ENCODE measurements at regions not wholly inside any gene's neighbourhood (a gene's known extent, or its start where the extent isn't known, plus 50 kb on each side); places are given as distances from the start of the nearest gene placed in this dataset.
A peak's percentile ranks its signal among the peaks of the same experiment; 100 is the strongest.

- DNase-seq, result no peak
Measured at GRCh38 chr11:128190312-128190711, 397.0 kb downstream of the ETS1 start.

DNA sequence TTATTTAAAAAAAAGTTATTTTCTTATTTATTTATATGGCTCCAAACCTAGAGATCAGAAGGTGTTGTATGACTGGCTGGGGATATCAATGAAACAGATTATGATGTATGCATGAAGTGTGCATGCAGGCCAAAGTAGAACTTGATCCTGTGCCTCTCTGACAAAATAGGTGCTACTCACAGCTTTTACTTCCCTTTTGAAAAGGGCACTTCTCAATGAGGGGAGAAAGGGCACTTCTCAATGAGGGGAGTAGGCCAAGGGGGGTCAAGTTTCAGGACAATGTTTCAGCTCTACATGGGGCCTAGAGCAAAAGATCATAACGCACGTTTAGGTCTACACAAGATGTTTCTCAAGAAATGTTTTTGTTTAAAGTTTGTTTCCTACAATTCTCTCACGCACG, 397.5 kb downstream of the ETS1 start:
- DNase-seq, result no peak

DNA sequence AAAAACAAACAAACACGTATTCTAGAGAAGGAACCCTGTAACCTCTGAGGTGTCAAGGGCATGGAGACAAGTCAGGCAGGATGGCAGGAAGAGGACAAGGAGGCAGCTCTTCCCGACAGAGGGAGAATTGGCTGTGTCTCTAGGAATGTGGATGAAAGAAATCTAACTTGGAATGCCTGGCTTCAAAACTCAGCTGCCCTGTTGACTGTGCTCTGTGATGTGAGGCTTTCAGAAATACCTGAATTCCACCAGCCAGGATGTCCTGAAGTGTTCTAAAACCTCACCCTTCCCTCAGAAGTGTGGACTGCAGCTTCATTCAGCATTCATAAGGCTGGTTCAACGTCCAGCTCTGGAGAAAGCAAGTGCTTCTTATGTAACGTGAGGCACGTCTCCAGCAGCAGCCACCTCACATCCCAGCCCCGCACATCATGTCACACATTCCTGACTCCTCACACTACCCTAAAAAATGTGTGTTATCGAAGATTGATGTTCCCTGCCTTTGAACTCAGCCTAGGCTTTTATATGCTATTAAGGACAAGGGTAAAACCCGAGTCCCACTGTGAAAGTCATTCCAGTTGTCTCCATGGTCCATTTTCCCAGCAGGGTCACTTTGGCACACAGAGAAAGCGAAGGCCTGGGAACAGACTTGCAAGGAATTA, 398.9 kb downstream of the ETS1 start:
- peak in 1 of 2 donors; percentile 13 for DNase-seq

- DNase-seq, result no peak
Measured at GRCh38 chr11:128187835-128188234, 399.5 kb downstream of the ETS1 start.

- DNase-seq, result no peak
Measured at GRCh38 chr11:128187377-128187776, 400.0 kb downstream of the ETS1 start.

- DNase-seq, result no peak
Measured at GRCh38 chr11:128184981-128185380, 402.4 kb downstream of the ETS1 start.

DNA sequence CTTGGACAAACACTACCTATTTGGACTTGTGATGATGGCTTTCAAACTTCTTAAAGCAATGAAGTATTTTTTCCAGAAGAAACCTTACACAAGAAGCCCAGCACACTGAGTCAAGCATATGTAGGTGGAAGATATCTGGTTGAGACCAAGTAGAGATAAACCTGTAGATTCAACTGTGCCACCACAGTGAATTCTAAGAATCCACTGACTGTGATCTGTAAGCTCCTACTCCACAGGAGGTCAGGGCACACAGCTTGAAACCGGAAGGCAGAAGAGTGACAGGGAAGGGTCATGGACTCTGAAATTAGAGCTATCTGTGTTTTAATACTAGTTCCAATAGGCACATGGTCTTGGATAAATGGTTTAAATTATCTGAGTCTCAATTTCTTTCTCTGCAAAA, 404.5 kb downstream of the ETS1 start:
- no peak for DNase-seq

- no peak for DNase-seq
Measured at GRCh38 chr11:128181984-128182383, 405.4 kb downstream of the ETS1 start.

DNA sequence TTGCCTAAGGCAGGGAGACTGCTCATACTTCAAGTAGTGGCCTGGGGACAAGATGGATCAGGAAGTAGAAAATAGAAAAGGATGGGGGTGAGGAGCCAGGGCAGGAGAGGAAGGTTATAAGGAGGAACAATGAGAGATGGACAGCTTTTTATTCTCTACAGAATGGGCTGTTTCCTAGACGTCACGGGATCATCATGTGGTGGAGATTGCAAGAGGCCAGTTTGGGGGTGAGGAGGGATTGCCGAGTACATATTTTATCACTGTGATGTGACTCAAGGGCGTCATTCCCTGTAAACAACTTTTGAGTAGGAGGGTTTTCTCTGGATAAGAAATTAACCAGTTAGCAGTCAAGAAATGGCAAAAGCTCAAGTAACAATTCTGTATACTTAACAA, 406.3 kb downstream of the ETS1 start:
- no peak for DNase-seq

- DNase-seq, result no peak
Measured at GRCh38 chr11:128180441-128181087, 406.8 kb downstream of the ETS1 start.

- DNase-seq, result no peak
Measured at GRCh38 chr11:128179512-128179911, 407.8 kb downstream of the ETS1 start.

GRCh38 chr11:128179039-128179438, 408.3 kb downstream of the ETS1 start:
- DNase-seq, result peak in 1 of 2 donors; percentile 24

DNA sequence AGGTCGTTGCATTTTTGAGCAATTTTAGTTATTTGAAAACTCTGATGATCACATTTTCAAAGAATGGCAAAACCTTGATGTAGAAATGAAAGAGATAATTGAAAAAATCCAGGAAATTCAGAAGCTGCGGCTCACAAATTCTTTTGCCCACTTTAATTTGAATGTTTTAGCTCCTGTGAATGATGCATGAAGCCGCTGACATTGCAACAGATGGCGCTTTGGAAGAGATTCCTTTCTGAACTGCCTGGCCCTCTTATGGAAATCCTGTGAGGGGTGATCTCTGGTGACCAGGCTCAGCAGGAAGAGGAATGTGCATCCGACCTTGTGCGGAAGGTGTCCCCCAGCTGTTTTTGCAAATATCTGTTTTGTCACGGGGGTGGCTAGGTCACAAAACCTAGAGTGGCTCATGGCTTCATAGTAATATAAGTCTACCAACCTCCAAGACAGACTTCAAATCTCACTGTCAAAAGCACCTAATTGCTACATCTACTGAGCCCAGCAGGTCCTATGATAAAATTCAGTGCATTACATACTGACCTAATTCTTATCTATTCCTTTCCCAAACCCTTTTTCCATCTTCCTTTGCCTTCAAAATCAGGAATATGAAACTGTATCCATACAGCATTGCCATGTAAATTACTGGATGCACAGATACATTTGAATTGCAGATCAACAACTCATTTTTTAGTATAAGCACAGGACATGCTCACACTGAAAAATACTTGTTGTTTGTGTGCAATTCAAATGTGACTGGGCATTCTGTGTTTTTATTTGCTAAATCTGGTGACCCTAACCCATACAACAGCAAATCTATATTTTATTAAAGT, 412.7 kb downstream of the ETS1 start:
- no peak for DNase-seq

DNA sequence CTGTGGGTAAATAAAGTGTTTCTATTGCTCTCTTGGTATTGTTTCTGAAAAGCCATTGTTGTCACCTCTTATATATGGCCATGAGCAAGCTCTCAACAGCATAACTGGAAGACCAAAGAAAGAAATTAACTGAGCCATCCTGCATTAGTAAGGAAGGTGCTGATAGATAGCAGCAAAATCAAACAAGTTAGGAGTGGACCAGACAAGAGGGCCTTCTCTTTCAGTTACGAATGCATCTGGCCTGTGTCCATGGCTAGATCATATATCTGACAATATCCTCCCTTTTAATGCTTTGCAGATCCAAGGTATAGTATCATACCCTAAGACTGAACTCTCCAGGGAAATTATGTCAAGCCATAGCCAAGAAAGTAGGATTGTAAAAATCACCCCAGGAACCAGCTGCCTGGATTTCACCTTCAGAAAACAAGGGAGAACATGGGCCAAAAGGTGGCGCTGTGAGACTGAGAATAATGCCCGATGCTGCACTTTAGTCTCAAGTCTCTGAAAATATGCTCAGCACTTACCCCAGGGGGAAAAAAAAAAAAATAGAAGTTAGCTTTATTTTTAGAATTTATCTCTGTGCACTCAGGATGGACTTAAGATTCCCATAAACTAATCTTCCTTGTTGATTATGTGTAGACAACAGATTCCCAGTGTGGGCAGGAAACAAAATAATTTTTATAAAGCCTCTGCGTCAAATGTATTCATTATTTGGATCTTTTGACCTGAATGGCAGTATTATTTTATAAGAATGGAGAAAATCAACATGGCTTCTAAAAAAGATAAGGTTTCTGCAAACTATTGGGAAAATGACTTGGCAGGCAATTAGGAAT, 415.1 kb downstream of the ETS1 start:
- DNase-seq, result peak; percentile 67 to 78

GRCh38 chr11:128171506-128171905, 415.9 kb downstream of the ETS1 start:
- no peak for DNase-seq

DNA sequence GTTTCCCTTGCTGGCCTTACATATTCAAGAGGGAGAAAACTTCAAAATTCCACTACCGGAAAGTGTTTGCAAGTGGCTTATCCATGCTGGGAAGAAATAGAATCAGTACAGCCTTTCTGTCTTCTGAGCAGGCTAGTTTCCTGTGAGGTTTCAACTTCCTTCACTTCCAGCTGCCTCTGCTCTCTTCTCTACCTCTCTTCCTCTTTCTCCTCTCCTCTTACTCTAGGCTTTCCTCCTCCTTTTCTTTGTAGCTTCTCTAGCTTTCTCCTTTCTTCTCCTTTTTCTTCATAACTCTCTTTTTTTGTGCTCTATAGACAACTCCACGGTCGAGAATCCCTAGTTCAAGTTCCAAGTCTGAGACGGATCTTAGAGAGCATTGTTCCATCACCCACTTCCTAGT, 421.8 kb downstream of the ETS1 start:
- no peak for DNase-seq

DNA sequence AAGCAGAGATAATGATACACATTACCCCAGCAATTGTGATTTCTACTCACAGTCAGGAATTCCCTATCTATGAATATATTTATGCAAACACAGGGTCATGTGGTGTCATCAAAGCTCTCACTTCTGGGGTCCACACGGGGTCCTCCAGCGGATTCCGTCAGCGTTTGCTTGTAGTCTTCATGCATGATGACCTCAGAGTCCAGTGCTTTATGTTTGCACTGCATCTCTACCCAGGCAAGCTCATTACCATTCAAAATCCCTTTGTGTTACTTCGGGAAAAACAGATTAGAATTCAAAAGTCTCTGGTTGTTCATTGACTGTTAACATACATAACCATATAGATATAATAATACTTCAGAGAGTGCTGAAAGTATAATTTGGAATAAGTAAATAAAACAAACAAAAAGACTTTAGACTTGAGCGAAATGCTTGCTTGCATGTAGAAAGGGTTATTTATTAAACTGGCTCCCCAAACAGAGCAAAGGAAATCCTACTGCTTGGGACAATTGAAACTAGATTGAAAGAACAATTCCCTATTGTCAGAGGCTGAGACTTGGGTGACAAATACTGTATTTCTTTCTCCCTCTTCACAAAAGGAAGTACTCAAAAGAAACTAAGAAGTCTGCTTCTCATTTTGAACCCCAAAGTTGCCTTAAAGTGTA, 423.1 kb downstream of the ETS1 start:
- DNase-seq, result no peak

DNA sequence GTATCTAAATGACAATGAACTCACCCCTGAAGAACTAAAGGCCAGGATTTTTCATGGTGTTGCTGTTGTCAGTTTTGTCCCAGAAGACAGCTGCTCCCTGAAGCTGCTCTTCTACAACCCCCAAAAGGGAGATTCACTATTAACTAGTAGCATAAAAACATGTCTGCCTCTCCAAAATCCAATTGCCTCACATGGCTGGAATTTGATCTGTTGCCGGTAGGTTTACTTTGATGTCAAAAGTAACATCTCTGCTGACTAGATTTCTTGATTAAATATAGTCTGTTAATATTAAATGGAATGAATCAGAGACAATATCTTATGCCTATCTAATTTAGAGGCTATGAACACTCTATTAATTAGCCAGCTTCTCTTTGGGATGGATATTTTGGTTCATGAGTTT, 425.4 kb downstream of the ETS1 start:
- no peak for DNase-seq

DNA sequence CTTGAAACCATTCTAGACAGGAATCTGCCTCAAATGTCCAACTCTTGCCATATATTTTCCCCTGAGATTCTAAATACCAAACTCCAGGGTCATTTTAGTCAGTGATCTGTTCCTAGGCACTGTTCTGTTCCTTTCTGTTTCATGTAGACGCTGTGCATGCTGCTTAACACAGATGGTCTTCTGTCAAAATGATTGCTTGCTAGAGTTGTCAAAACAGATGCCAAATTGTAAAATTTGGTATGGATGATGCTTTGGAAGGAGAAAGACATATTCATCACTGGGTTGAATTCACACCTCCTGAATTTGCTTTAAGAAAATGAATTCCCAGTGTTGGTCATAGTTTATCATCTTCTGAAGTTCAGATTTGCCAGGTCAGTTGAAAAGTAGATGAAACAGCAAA, 425.9 kb downstream of the ETS1 start:
- DNase-seq, result no peak

- DNase-seq, result no peak
Measured at GRCh38 chr11:128158860-128159259, 428.5 kb downstream of the ETS1 start.
